ENCODE measurements at regions not wholly inside any gene's neighbourhood (a gene's known extent, or its start where the extent isn't known, plus 50 kb on each side); places are given as distances from the start of the nearest gene placed in this dataset.
"Not testable (repeated sequence)": the region's sequence is repeated elsewhere in the genome, so short reads cannot be mapped to it uniquely, and the experiment has no call there.

- H3K27me3 ChIP-seq (ENCODE audit: insufficient read depth in 3 of 3, low read length in 2 of 3) = no peaks in the 10 kb centered on the region
- no peak overlapping the region for H3K27ac ChIP-seq
- TF ChIP-seq, protein P1, sequence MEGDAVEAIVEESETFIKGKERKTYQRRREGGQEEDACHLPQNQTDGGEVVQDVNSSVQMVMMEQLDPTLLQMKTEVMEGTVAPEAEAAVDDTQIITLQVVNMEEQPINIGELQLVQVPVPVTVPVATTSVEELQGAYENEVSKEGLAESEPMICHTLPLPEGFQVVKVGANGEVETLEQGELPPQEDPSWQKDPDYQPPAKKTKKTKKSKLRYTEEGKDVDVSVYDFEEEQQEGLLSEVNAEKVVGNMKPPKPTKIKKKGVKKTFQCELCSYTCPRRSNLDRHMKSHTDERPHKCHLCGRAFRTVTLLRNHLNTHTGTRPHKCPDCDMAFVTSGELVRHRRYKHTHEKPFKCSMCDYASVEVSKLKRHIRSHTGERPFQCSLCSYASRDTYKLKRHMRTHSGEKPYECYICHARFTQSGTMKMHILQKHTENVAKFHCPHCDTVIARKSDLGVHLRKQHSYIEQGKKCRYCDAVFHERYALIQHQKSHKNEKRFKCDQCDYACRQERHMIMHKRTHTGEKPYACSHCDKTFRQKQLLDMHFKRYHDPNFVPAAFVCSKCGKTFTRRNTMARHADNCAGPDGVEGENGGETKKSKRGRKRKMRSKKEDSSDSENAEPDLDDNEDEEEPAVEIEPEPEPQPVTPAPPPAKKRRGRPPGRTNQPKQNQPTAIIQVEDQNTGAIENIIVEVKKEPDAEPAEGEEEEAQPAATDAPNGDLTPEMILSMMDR (IDR thresholded peaks at IDR 0.05) = no peak
- no peak overlapping the region for H3K4me3 ChIP-seq
- ATAC-seq = no peak
- intact Hi-C loops (cut with DNase I) = no loop called here
- H3K36me3 ChIP-seq (ENCODE audit: insufficient read depth in 1 of 2, low read depth in 1 of 2) = no peaks in the 10 kb centered on the region
- no peaks in the 10 kb centered on the region for H3K4me1 ChIP-seq
- H3K9me3 ChIP-seq = no peaks in the 10 kb centered on the region
- WGBS, 3 donors = 45 to 59% (median 59%) methylated on average over 2 of the region's 2 CpGs
- DNase-seq = no peak
Measured at GRCh38 chr10:90087197-90088023, 386.0 kb downstream of the KIF20B start.

DNA sequence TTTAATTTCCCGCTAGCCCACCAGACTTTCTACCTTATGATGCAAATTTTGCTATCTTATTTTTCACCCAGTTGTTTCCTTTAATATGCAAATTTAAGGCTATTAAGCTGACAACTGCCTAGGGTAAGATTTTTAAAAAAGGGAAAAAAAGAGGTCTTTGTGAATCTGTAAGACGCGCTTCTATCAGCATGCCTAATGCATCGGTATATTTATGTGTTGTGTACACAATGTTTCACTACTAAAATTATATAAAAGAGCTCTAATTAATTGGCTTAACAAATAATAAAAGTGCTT, 386.6 kb downstream of the KIF20B start:
- intact Hi-C loops (cut with DNase I) = no loop called here
- no peaks in the 10 kb centered on the region for H3K36me3 ChIP-seq (ENCODE audit: insufficient read depth in 1 of 2, low read depth in 1 of 2)
- no peaks in the 10 kb centered on the region for H3K9me3 ChIP-seq
- H3K4me1 ChIP-seq = no peaks in the 10 kb centered on the region
- TF ChIP-seq, protein P1 (IDR thresholded peaks at IDR 0.05) = no peak
- no peak for ATAC-seq
- no peaks in the 10 kb centered on the region for H3K27me3 ChIP-seq (ENCODE audit: insufficient read depth in 3 of 3, low read length in 2 of 3)
- H3K27ac ChIP-seq = no peak overlapping the region
- H3K4me3 ChIP-seq = no peak overlapping the region
- DNase-seq = no peak
- WGBS, 3 donors = 84 to 89% (median 87%) methylated on average over 4 of the region's 4 CpGs

DNA sequence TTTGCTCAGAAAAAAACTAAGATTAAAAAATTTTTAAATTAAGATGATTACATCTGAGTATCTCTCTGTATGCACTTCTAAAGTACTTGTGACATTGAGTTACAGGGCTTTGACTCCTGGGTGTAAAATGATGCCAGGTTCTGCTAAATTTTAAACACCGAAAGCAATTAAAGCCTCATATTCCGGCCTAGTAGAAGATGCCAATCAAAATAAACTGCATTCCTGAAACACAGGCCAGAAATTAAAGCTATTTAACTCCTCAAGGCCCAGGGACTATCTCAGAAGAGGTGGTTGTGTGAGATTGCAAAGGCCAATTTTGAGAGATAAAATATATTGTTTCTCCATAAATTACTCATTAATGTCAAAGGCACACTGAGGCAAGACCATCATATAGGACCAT, 388.3 kb downstream of the KIF20B start:
- 9 to 26% (median 13%) methylated on average over 2 of the region's 2 CpGs for WGBS, 3 donors
- Histone ChIP-seq H3K27me3 (ENCODE audit: insufficient read depth in 3 of 3, low read length in 2 of 3) (no peaks in the 10 kb centered on the region), H3K27ac (no peak overlapping the region), H3K4me1 (no peaks in the 10 kb centered on the region), H3K4me3 (no peak overlapping the region), H3K36me3 (ENCODE audit: insufficient read depth in 1 of 2, low read depth in 1 of 2) (no peaks in the 10 kb centered on the region), H3K9me3 (no peaks in the 10 kb centered on the region)
- intact Hi-C loops (cut with DNase I) = no loop called here
- DNase-seq (no peak), ATAC-seq (no peak)
- TF ChIP-seq, protein P1 (IDR thresholded peaks at IDR 0.05) = no peak

GRCh38 chr10:90096196-90096595, 394.8 kb downstream of the KIF20B start:
- H3K36me3 ChIP-seq (ENCODE audit: insufficient read depth in 1 of 2, low read depth in 1 of 2) = no peaks in the 10 kb centered on the region
- no peak overlapping the region for H3K27ac ChIP-seq
- no peaks in the 10 kb centered on the region for H3K9me3 ChIP-seq
- 62 to 81% (median 80%) methylated on average over 5 of the region's 5 CpGs for WGBS, 3 donors
- no peaks in the 10 kb centered on the region for H3K4me1 ChIP-seq
- intact Hi-C loops (cut with DNase I) = no loop called here
- DNase-seq (no peak), ATAC-seq (no peak)
- H3K27me3 ChIP-seq (ENCODE audit: insufficient read depth in 3 of 3, low read length in 2 of 3) = no peaks in the 10 kb centered on the region
- TF ChIP-seq, protein P1 (IDR thresholded peaks at IDR 0.05) = no peak
- H3K4me3 ChIP-seq = no peak overlapping the region

- H3K4me3 ChIP-seq; H3K4me1 ChIP-seq; H3K27ac ChIP-seq; H3K27me3 ChIP-seq (ENCODE audit: insufficient read depth in 3 of 3, low read length in 2 of 3); intact Hi-C loops (cut with DNase I); H3K36me3 ChIP-seq (ENCODE audit: insufficient read depth in 1 of 2, low read depth in 1 of 2); H3K9me3 ChIP-seq; DNase-seq; ATAC-seq: not testable (repeated sequence)
Measured at GRCh38 chr10:90107581-90107980, 406.2 kb downstream of the KIF20B start.
